ENCODE measurements at regions not wholly inside any gene's neighbourhood (a gene's known extent, or its start where the extent isn't known, plus 50 kb on each side); places are given as distances from the start of the nearest gene placed in this dataset.

DNA sequence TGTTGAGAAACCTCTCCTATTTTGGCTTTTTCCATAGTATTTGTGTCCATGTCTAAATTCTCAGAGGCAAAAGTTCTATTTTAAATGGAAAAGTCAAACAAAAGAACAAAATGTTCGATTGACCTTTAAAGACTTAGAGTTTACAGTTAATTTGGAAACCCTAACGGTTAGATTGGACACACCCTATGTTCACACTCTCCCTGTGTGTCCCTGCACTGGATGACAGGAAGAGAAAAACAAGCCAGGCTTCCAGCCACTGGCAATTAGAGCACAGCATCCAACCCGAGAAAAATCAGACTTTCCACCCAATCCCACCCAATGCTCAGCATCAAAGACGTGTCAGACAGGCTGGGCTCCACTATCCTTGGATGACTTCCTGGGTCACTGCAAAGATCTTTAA lies 241.3 kb downstream of the TBXT start:
- TF ChIP-seq POLR2A (IDR thresholded peaks at IDR 0.05) = no peak
- TF ChIP-seq, protein P1, sequence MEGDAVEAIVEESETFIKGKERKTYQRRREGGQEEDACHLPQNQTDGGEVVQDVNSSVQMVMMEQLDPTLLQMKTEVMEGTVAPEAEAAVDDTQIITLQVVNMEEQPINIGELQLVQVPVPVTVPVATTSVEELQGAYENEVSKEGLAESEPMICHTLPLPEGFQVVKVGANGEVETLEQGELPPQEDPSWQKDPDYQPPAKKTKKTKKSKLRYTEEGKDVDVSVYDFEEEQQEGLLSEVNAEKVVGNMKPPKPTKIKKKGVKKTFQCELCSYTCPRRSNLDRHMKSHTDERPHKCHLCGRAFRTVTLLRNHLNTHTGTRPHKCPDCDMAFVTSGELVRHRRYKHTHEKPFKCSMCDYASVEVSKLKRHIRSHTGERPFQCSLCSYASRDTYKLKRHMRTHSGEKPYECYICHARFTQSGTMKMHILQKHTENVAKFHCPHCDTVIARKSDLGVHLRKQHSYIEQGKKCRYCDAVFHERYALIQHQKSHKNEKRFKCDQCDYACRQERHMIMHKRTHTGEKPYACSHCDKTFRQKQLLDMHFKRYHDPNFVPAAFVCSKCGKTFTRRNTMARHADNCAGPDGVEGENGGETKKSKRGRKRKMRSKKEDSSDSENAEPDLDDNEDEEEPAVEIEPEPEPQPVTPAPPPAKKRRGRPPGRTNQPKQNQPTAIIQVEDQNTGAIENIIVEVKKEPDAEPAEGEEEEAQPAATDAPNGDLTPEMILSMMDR (IDR thresholded peaks at IDR 0.05 in 4 of 5, conservative IDR thresholded peaks at IDR 0.05 in 1 of 5) = no peak

Data from gastrocnemius medialis (tissue), 4 donors.